Ecto neural progenitor cell (in vitro differentiated cells): ENCODE measurements at regions not wholly inside any gene's neighbourhood (a gene's known extent, or its start where the extent isn't known, plus 50 kb on each side); places are given as distances from the start of the nearest gene placed in this dataset.
A peak's percentile ranks its signal among the peaks of the same experiment; 100 is the strongest.
"Not testable (repeated sequence)": the region's sequence is repeated elsewhere in the genome, so short reads cannot be mapped to it uniquely, and the experiment has no call there.

ENCODE experiments used
- DNase-seq: peaks from one replicate; pipeline ENCODE4 v3.0.0-alpha.2; 2018; ENCODE audit warnings: low spot score

DNA sequence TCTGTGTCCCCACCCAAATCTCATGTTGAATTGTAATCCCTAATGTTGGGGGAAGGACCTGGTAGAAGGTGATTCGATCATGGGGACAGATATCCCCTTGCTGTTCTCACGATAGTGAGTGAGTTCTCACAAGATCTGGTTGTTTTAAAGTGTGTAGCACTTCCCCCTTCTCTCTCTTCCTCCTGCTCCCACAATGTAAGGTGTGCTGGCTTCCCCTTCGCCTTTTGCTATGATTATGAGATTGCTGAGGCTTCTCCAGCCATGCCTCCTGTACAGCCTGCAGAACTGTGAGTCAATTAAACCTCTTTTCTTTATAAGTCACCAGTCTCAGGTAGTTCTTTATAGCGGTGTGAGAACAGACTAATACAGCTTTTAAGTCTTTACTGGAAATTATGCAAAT lies 193.3 kb upstream of the RBBP8 start:
- DNase-seq: no peak

- DNase-seq: no peak
These were observed 191.8 kb upstream of the RBBP8 start for GRCh38 chr18:22741318-22741717.

DNA sequence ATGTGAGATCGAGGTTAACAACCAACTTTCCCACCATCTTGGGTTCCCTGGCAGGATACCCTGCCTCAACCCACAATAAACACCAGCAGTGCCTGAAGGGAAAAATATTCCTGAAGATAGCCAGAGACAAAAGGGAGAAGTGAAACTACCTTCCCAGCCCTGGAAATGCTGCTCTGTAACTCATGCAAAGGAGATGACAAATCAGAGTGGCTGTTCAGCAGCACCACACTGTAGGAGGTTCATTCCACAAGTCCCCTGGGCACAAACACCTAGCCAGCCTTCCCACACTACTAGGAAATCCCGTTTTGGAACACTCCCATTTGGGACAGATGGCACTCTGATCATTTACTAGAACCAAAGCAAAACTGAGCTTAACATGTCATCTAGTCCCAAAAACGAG lies 190.7 kb upstream of the RBBP8 start:
- no peak for DNase-seq

DNA sequence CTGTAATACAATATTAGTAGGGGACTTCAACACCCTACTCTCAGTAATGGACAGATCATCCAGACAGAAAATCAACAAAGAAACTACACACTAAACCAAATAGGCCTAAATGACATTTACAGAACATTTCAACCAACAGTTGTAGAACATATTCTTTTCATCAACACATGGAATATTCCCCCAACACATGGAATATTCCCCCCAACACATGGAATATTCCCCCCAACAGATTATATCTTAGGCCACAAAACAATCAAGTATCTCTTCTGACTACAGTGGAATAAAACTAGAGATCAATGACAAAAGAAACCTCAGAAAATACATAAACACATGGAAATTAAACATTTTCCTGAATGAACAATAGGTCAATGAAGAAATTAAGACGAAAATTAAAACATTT lies 187.2 kb upstream of the RBBP8 start:
- no peak for DNase-seq

- no peak for DNase-seq
These were observed 181.1 kb upstream of the RBBP8 start for GRCh38 chr18:22752014-22752413.

DNA sequence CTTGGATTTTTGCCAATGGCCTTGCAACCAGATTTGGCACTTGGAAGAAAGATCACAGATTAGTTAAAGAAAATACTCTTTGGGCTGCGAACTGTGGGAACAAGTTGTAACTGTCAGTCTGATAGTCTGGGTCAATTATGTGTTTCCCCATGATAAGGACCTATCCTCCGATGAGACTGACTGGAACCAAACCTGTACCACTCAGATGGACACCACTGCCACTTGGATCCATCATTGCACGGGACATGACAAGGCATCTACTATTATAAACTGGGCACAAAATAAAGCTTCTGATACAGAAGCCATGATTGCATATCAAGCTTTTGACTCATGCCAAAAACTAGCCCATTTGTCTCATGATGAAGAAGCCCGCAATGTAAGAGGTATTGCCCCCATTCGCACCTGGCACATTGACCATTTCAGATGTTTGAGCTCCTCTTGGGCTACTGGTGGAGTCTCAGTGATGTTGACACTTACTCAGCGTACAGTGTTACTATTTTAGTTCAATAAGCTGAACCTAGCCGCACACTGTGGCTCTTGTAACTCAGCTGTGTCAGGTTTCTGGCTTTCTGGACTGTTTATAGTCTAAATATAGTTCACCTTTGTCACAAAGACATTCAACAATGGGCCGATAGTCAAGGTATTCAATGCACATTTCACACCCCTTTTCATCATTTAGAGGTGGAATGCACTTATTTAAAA lies 179.8 kb upstream of the RBBP8 start:
- DNase-seq: no peak

DNA sequence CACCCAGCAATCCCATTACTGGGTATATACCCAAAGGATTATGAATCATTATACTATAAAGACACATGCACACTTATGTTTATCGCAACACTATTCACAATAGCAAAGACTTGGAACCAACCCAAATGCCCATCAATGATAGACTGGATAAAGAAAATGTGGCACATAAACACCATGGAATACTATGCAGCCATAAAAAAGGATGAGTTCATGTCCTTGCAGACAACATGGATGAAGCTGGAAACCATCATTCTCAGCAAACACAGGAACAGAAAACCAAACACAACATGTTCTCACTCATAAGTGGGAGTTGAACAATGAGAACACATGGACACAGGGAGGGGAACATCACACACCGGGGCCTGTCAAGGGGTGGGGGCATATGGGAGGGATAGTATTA lies 169.1 kb upstream of the RBBP8 start:
- DNase-seq: not testable (repeated sequence)

DNA sequence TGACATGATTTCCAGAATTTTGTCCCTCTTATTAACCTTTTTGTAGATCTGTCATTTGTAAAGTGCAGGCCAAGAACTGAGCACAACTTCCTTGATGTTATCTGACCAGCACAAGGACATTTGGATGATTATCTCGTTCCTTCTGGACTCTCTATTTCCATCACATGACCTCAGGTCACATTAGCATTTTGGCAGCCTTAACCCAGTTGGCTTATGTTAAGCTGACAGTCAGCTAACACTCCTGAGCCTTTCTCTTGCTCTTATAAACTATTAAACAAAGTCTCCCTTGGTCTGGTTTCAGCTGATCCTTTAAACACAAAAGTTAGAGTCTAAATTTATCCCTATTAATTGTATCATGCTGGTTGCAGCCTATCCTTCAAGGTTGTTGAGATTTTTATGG lies 167.2 kb upstream of the RBBP8 start:
- no peak for DNase-seq

GRCh38 chr18:22767653-22768052 lies 165.5 kb upstream of the RBBP8 start:
- DNase-seq: no peak

DNA sequence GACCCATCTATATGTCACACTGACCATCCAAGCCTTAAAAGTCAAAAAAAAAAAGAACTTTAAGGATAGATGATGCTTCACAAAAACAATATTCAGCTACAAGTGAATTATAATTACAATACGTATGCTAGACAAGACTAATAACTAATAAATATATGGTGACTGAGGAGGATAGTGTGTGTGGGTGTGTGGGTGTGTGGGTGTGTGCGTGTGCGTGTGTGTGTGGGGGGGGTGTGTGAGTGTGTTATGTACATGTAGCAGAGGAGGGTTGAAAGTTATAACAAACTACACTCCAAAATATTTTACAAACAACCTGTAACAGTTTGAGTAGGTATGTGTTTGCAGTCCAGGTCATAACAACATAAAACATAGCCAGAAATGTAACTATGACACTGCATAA lies 159.2 kb upstream of the RBBP8 start:
- DNase-seq: no peak

DNA sequence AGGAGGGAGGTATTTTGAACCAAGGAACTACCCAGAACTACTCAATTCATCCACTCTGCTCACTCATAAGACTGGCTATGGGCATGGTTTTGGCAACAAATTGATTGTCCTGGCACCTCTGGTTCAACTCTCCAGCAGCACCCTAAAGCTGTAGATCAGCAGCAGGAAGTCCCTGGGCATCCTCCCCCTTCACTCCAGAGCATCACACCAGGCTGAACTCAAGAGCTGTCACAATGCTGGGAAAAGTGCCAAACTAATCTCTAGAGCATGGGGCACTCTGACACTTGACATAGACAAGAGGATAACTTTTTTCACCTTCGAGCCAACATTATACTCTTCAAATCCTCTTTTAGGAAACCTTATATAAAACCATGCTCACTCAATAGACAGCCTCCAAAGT lies 154.1 kb upstream of the RBBP8 start:
- no peak for DNase-seq

DNA sequence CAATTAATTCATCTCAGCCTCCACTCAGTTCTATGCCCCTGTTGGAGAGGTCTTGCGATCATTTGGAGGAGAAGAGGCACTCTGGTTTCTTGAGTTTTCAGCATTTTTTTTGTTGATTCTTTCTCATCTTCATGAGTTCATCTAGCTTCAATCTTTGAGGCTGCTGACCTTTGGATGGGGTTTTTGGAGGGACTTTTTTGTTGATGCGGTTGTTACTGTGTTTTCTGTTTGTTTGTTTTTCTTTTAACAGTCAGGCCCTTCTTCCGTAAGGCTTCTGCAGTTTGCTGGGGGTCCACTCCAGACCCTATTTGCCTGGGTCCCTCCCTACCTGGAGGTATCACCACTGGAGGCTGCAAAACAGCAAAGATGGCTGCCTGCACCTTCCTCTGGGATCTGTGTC lies 149.9 kb upstream of the RBBP8 start:
- DNase-seq: no peak

GRCh38 chr18:22783662-22784076 lies 149.5 kb upstream of the RBBP8 start:
- peak; percentile 59 for DNase-seq

DNA sequence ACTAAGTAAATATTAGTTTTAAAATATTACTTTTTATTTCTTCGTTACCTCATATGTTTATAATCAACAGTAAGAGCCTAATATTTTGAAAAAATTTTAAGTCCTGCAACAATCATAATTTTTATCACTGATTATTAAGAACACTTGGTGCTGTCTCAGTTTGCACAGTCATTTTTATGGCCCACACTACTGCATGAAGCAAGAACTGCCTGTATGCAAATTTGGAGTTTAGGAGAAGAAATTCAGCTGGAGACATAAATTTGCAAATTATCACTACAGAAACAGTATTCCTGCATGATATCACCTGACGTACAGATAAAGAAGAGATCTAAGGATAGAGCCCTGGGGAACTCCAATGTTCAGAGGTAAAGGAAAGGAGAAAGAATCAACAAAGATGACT lies 144.1 kb upstream of the RBBP8 start:
- no peak for DNase-seq

- no peak for DNase-seq
These were observed 143.5 kb upstream of the RBBP8 start for GRCh38 chr18:22789600-22789999.

GRCh38 chr18:22790545-22791309 lies 142.4 kb upstream of the RBBP8 start:
- DNase-seq: no peak

- no peak for DNase-seq
These were observed 141.9 kb upstream of the RBBP8 start for GRCh38 chr18:22791310-22791610.

DNA sequence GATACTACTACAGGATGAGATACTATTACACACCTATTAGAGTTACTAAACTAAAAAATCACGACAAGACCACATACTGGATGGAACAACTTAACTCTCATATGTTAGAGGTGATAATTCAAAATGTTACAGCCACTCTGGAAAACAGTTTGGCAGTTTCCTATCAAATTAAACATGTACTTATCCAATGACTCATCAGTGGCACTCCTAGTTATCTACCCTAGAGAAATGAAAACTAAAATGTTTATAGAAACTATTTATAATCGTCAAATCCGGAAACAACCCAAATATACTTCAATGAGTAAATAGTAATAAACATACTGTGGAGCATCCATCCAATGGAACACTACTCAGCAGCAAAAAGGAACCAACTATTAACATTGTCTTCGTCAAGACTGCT lies 137.0 kb upstream of the RBBP8 start:
- no peak for DNase-seq

- no peak for DNase-seq
These were observed 132.6 kb upstream of the RBBP8 start for GRCh38 chr18:22800551-22800951.

- DNase-seq: no peak
These were observed 119.3 kb upstream of the RBBP8 start for GRCh38 chr18:22813648-22814328.

GRCh38 chr18:22814329-22814703 lies 118.8 kb upstream of the RBBP8 start:
- DNase-seq: no peak

DNA sequence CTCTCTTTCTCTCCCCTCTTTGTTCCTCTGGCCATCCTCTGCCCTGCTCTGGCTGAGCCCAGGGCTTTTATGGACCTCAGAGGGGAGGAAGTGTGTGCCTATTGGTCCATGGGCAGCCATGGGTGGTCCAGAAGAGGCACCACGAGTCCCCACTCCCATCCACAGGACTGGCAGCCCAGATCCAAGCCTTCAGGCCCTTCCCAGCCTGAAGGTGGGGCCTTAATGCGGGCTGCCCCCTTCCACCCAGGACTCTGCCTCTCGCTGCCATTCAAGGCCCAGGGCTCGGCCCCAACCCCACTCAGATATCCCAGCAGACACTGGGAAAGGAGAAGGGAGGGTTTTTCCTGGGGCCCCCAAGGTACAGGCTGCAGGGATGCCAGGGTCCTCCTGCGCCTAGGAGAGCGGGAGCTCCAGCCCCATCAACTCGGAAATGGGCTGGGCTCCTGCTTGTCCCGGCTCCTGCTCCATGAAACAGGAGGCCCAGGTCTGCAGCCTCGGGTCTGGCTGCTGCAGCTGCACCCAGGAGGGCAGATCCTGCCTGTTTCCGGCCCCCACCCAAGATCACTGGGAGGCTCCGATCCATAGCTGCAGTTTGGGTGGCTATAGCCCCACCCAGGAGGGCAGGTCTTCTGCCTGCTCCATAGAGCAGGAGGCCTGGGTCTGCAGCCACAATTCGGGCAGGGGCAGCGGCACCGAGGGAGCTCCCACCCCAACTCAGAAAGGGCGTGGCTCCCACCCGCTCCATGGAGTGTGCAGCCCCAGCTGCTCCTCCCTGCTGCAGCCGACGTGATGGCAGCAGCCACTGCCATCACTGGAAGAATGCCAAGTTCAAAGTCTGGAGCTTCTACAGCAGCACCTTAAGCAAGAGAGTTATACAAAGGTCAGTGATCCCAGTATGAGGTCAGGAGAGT lies 116.6 kb upstream of the RBBP8 start:
- DNase-seq: no peak
